A673 (cell line): ENCODE measurements at regions not wholly inside any gene's neighbourhood (a gene's known extent, or its start where the extent isn't known, plus 50 kb on each side); places are given as distances from the start of the nearest gene placed in this dataset.

ENCODE experiments used
- BruUV-seq: library from RNA; stranded (reverse); fragments of 400-500 nt; replicated peaks from 2 replicates; lab custom pipeline; 2021; lab: Mats Ljungman, UMichigan
- CTCF ChIA-PET: fragments of 300-600 bp; sonication (Branson Sonifier 250); formaldehyde crosslinking; loops from one replicate; lab custom pipeline; 2022; ENCODE audit warnings: antibody characterized with exemption; lab: Charles Lee
- POLR2A ChIA-PET: fragments of 300-600 bp; sonication (Branson Sonifier 250); formaldehyde crosslinking; loops from one replicate; lab custom pipeline; 2022; ENCODE audit warnings: antibody characterized with exemption; ENCODE audit not compliant: low non-redundant PET; lab: Charles Lee
- DNase-seq: peaks from one replicate; pipeline ENCODE4 v3.0.0-alpha.2; 2015; ENCODE audit warnings: low spot score
- H3K27ac ChIP-seq: fragments of 200-600 bp; sonication (generic); 2 replicates; pipeline ENCODE4 v1.5.1; 2016; ENCODE audit warnings: mixed run types, low read depth, mild to moderate bottlenecking, mixed read lengths, antibody characterized with exemption, low read length; ENCODE audit not compliant: poor library complexity, severe bottlenecking
- H3K27me3 ChIP-seq: fragments of 200-600 bp; sonication (generic); replicated peaks from 2 replicates; pipeline ENCODE4 v1.6.1; 2017; ENCODE audit warnings: mixed run types, low read depth, mild to moderate bottlenecking, mixed read lengths, antibody characterized with exemption, low read length; ENCODE audit not compliant: insufficient read depth, poor library complexity
- H3K36me3 ChIP-seq: fragments of 200-600 bp; sonication (generic); 2 replicates; pipeline ENCODE4 v1.6.1; 2016; ENCODE audit warnings: mixed run types, mild to moderate bottlenecking, mixed read lengths, antibody characterized with exemption, low read length; ENCODE audit not compliant: insufficient read depth, poor library complexity, severe bottlenecking
- H3K4me1 ChIP-seq: fragments of 200-600 bp; sonication (generic); 2 replicates; pipeline ENCODE4 v1.6.1; 2017; ENCODE audit warnings: mixed run types, mild to moderate bottlenecking, mixed read lengths, antibody characterized with exemption, low read length; ENCODE audit not compliant: insufficient read depth, poor library complexity, severe bottlenecking
- H3K4me3 ChIP-seq: fragments of 200-600 bp; sonication (generic); 2 replicates; pipeline ENCODE4 v1.5.1; 2016; ENCODE audit warnings: low read depth, mixed run types, mild to moderate bottlenecking, mixed read lengths, low read length; ENCODE audit not compliant: poor library complexity, severe bottlenecking
- H3K9me3 ChIP-seq: fragments of 200-600 bp; sonication (generic); 2 replicates; pipeline ENCODE4 v1.6.1; 2016; ENCODE audit warnings: mixed run types, low read depth, mild to moderate bottlenecking, mixed read lengths, antibody characterized with exemption, low read length; ENCODE audit not compliant: poor library complexity, severe bottlenecking
- CTCF ChIP-seq: fragments of 300-800, 200-600 bp; sonication (generic); conservative IDR thresholded peaks from 2 replicates; pipeline ENCODE4 v1.5.1; 2017; ENCODE audit warnings: low read depth, mild to moderate bottlenecking, antibody characterized with exemption, low read length, moderate library complexity, mixed read lengths
- EZH2 ChIP-seq: fragments of 200-600 bp; sonication (generic); IDR thresholded peaks from 2 replicates; pipeline ENCODE4 v1.6.1; 2017; ENCODE audit warnings: borderline replicate concordance, low read depth, mild to moderate bottlenecking, mixed read lengths, antibody characterized with exemption, low read length; ENCODE audit not compliant: poor library complexity, severe bottlenecking
- intact Hi-C: fragments of 100-400 bp; cut with micrococcal nuclease; formaldehyde crosslinking; loops from one replicate; pipeline ENCODE4 v1.10.0; 2022; ENCODE audit not compliant: unreplicated experiment

GRCh38 chr16:64307431-64307830 lies 814.4 kb downstream of the CDH11 start:
- BruUV-seq: no TSS peak
- Histone ChIP-seq H3K27ac (no peak overlapping the region), H3K9me3 (peaks cover 5% of the 10 kb centered on the region), H3K4me1 (no peaks in the 10 kb centered on the region), H3K4me3 (no peak overlapping the region), H3K36me3 (no peaks in the 10 kb centered on the region), H3K27me3 (no peaks in the 10 kb centered on the region)
- ChIA-PET CTCF (no interaction called here), POLR2A (no interaction called here)
- intact Hi-C loops: no loop called here
- TF ChIP-seq CTCF: no peak
- no peak for TF ChIP-seq EZH2
- DNase-seq: no peak

- no TSS peak for BruUV-seq
- intact Hi-C loops: no loop called here
- Histone ChIP-seq H3K4me3 (no peak overlapping the region), H3K9me3 (peaks cover 5% of the 10 kb centered on the region), H3K27me3 (no peaks in the 10 kb centered on the region), H3K4me1 (no peaks in the 10 kb centered on the region), H3K27ac (no peak overlapping the region), H3K36me3 (no peaks in the 10 kb centered on the region)
- TF ChIP-seq EZH2 (no peak), CTCF (no peak)
- POLR2A ChIA-PET: no interaction called here
- CTCF ChIA-PET: no interaction called here
- DNase-seq: no peak
These were observed 816.2 kb downstream of the CDH11 start for GRCh38 chr16:64305663-64306062.

- Histone ChIP-seq H3K4me3 (no peak overlapping the region), H3K27me3 (no peaks in the 10 kb centered on the region), H3K4me1 (no peaks in the 10 kb centered on the region), H3K27ac (no peak overlapping the region), H3K36me3 (no peaks in the 10 kb centered on the region), H3K9me3 (peaks cover 5% of the 10 kb centered on the region)
- POLR2A ChIA-PET: no interaction called here
- DNase-seq: no peak
- intact Hi-C loops: no loop called here
- no TSS peak for BruUV-seq
- TF ChIP-seq CTCF (no peak), EZH2 (no peak)
- CTCF ChIA-PET: no interaction called here
These were observed 816.9 kb downstream of the CDH11 start for GRCh38 chr16:64304951-64305350.
